ENCODE measurements at regions not wholly inside any gene's neighbourhood (a gene's known extent, or its start where the extent isn't known, plus 50 kb on each side); places are given as distances from the start of the nearest gene placed in this dataset.
"Not testable (repeated sequence)": the region's sequence is repeated elsewhere in the genome, so short reads cannot be mapped to it uniquely, and the experiment has no call there.

GRCh38 chr7:65317372-65317771 lies 56.3 kb upstream of the ZNF92 start:
- DNase-seq, result no peak

DNA sequence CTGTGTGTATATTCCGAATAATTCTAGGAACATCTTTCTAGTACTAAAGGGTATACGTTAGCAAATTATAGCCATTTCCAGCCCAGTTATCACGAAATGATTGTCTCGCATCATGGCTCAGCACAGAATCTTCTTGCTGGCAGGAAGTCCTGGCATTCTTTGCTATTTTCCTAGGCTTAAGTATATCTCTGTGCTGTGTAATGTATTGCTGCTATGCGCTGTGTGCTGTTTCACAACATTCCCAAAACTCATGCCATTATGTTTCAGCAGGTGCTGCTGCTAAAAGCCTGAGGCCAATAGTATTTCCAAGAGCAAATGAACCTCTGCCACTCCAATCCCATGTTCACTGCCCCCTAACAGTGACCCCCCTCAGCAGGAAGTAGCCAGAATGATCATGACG lies 62.9 kb upstream of the ZNF92 start:
- no peak for DNase-seq

- DNase-seq, result no peak
Observed at GRCh38 chr7:65308300-65308678, 65.4 kb upstream of the ZNF92 start.

DNA sequence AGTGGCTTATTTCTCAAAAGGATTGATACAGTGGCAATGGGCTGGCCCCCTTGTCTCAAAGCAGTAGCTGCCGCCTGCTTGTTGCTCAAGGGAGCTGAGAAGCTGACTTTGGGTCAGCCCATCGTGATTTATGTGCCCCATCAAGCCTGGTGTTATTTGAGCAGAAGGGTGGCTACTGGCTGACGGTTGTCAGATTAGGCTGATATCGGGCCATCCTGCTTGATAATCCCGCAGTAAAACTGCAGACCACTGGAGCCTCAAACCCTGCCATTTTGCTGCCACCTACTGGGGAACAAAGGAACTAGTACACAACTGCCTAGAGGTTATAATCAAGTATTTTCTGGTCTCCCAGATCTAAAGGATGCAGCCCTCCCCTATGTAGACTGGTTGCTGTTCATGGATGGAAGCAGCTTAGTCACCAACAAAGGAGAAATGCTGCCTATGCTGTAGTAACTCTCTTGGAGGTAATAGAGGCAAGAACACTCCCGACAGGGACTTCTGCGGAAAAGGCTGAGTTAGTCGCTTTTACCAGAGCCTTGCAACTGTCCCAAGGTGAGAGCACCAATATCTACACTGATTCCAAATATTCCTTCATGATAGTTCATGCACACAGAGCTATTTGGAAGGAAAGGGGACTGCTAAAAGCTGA lies 65.9 kb upstream of the ZNF92 start:
- DNase-seq, result peak; percentile 61

GRCh38 chr7:65304175-65304574 lies 69.5 kb upstream of the ZNF92 start:
- DNase-seq, result no peak

DNA sequence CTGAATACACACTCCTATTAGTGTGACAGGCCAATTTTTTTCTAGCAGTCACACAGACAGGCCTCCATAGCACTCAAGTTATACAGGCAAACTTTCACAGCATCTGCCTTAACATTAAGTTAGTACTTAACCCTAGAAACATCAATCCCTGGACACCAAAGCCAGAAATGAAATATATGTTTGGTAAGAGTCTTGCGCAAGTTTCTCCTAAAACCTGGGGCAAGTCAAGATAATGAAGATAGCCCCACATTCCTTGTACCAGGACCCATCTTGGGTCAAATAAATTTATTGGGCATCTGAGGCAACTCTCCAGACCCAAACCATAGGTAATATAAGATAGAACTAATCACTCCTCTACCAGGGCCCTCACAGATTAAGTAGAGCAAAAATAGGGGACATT lies 70.8 kb upstream of the ZNF92 start:
- DNase-seq, result no peak

GRCh38 chr7:65301007-65301406 lies 72.6 kb upstream of the ZNF92 start:
- no peak for DNase-seq

DNA sequence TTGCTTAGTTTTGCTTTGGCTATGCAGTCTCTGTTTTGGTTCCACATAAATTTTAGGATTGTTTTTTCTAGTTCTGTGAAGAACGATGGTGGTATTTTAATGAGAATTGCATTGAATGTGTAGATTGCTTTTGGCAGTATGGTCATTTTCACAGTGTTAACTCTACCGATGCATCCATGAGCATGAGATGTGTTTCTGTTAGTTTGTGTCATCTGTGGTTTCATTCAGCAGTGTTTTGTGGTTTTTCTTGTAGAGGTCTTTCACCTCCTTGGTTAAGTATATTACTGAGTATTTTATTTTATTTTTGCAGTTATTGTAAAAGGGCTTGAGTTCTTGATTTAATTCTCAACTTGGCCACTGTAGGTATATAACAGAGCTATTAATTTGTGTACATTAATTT lies 78.2 kb upstream of the ZNF92 start:
- no peak for DNase-seq

DNA sequence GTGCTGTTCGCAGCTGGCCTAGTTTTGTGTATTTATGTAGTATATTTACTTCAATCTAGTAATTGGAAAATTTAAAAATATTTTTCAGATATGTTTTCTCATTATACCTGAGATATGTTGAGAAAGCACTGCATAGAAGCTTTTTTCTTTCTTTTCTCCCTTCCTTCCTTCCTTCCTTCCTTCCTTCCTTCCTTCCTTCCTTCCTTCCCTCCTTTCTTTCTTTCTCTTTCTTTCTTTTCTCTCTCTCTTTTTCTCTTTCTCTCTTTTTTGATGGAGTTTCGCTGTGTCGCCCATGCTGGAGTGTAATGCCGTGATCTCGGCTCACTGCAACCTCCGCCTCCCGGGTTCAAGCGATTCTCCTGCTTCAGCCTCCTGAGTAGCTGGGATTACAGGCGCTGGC lies 83.3 kb upstream of the ZNF92 start:
- not testable (repeated sequence) for DNase-seq

- peak; percentile 32 for DNase-seq
Observed at GRCh38 chr7:65287023-65287422, 86.6 kb upstream of the ZNF92 start.

GRCh38 chr7:65285906-65286864 lies 87.5 kb upstream of the ZNF92 start:
- DNase-seq, result no peak

- DNase-seq, result not testable (repeated sequence)
Observed at GRCh38 chr7:65285241-65285640, 88.4 kb upstream of the ZNF92 start.

GRCh38 chr7:65279795-65280194 lies 93.9 kb upstream of the ZNF92 start:
- DNase-seq, result no peak

GRCh38 chr7:65276822-65277221 lies 96.8 kb upstream of the ZNF92 start:
- no peak for DNase-seq

GRCh38 chr7:65271502-65271901 lies 102.2 kb upstream of the ZNF92 start:
- DNase-seq, result not testable (repeated sequence)

DNA sequence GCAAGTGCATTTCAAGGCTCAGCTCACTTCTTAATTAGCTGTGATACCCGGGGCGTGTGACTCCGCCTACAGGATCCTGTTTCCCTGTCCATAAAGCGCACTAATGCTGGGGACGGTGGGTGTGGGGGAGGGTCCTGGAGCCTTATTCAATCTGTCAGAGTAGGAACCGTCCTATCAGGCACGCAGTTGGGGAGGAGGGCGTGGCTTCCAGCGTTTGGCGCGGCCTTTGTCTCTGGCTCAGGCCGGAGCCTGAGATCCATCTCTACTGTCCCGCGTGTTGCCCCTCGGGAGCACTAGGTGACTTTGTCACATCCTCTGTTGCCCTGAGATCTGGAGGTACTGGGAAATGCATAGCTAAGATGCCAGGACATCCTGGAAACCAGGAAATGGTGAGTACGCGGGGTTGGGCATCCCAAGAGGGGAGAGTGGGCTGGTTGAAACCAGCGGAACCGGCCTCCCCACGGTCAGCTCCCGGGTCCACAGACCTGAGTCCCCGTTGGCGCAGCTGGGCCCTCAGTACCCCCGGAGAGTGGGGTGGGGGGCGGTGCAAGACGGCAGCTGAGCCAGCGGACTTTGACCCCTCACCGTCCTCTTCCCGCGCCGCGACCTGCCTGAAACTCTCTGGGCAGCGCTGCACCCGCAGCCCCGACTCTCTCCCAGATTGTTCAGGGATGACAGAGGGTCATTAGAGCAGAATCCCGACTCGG lies 104.4 kb upstream of the ZNF92 start:
- DNase-seq, result peak; percentile 87

- no peak for DNase-seq
Observed at GRCh38 chr7:65268782-65269149, 104.9 kb upstream of the ZNF92 start.

GRCh38 chr7:65265933-65266519 lies 107.6 kb upstream of the ZNF92 start:
- no peak for DNase-seq

DNA sequence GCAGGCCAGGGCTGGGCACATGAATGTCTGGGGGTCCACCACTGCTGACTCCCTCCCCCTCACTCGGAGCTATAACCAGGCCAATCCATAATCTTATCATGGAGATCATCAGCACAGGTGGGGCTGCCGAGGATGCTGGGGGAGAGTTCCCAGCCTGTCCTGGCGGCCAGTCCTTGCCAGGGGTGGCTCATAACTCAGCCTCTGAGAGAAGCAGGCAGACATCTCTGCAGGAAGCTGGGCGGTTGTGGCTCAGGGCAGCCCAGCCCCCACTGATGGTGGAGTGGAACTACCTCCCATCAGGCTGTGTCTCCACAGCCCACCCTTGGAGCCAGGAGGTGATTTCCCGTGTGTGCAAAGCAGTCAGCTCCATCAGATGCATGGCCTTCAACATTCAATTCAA lies 109.4 kb upstream of the ZNF92 start:
- DNase-seq, result no peak

GRCh38 chr7:65260673-65261072 lies 113.0 kb upstream of the ZNF92 start:
- not testable (repeated sequence) for DNase-seq

- DNase-seq, result not testable (repeated sequence)
Observed at GRCh38 chr7:65259864-65260525, 113.7 kb upstream of the ZNF92 start.

GRCh38 chr7:65254061-65254460 lies 119.6 kb upstream of the ZNF92 start:
- no peak for DNase-seq

Data from fibroblast of skin of right biceps (primary cell).